GM18868 (cell line): ENCODE measurements at regions not wholly inside any gene's neighbourhood (a gene's known extent, or its start where the extent isn't known, plus 50 kb on each side); places are given as distances from the start of the nearest gene placed in this dataset.
"Not testable (repeated sequence)": the region's sequence is repeated elsewhere in the genome, so short reads cannot be mapped to it uniquely, and the experiment has no call there.

Experiments
- ATAC-seq: cut with Tn5 transposase; IDR thresholded peaks from one replicate; pipeline ENCODE4 v1.9.1; 2021; ENCODE audit warnings: mild to moderate bottlenecking, moderate library complexity; ENCODE audit not compliant: unreplicated experiment

- no peak for ATAC-seq
Observed at GRCh38 chr5:61215996-61216395, 53.7 kb upstream of the SMIM15 start.

DNA sequence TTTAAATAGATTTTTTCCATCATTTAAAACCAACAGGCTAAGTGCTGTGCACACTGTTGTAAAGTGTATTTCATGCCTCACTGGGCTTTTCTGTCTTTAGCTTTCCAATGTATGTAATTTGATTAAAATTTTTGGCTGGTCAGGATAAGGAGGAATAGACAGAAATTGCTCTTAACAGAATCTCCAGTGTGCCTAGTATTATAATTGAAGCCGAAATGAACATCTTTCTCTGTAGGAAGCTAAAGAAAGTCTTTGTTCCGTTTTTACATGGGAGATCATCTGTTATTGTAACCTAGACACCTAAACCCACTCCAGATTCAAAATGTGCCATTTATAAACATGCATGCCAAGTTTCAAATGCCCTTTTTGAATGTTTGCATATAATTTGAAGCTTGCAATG, 54.5 kb upstream of the SMIM15 start:
- ATAC-seq, result no peak

GRCh38 chr5:61217214-61217613, 54.9 kb upstream of the SMIM15 start:
- ATAC-seq, result no peak

DNA sequence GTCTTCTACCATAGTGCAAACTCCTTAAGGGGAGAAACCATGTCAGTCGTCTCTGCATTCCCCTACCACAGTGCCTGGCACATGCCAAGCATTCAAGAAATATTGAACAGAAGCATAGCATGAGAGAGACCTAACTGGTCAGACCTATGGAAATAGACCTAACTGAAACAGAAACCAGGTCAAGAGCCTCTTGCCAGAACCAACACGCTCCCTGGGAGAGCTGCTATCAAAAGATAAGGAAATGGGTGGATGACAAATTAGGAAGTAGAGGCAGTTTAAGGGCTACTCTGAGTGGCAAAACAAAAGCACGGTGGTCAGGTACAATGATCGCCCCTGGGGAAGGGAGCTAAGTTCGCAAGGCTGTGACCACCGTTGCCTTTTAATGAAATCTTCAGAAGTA, 66.0 kb upstream of the SMIM15 start:
- ATAC-seq, result no peak

- ATAC-seq, result peak; percentile 72
Observed at GRCh38 chr5:61228691-61229280, 66.5 kb upstream of the SMIM15 start.

GRCh38 chr5:61229416-61229815, 67.1 kb upstream of the SMIM15 start:
- no peak for ATAC-seq

- no peak for ATAC-seq
Observed at GRCh38 chr5:61230492-61230891, 68.2 kb upstream of the SMIM15 start.

DNA sequence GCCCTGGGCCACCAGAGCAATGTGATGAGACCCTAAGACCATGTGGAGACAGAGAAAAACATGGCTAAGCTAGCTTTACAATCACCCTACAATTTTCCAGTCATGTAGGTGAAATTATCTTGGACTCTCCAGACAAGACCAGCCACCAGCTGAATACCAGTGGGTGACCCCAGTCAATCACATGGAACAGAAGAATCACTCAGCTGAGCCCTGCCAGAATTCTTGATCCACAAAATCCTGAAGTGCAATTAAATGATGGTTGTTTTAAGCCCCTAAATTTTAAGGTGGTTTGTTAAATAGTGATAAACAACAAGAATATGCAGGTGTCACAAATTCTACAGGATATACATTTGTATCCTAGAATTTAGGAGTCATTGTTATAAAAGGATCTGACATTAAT, 69.5 kb upstream of the SMIM15 start:
- no peak for ATAC-seq

- no peak for ATAC-seq
Observed at GRCh38 chr5:61232490-61233050, 70.3 kb upstream of the SMIM15 start.

DNA sequence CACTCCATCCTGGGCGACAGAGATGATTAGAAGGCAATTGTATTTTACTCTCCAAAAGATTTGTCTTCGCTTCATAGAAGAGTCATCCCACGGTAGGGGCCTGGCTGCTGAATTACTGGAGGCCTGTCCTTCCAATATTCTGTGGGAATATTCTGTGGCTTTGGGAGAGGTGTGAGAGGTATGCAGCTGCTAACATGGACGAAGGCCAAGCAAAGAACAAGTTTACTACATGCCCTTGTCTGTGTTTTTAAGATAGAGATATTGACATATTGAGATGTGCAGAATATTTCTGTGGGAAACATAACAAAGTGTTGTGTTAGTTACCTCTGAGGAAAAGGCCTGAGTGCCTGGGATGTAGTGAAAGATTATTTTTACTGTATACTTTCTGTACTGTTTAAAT, 71.8 kb upstream of the SMIM15 start:
- ATAC-seq, result no peak

GRCh38 chr5:61236715-61237114, 74.4 kb upstream of the SMIM15 start:
- not testable (repeated sequence) for ATAC-seq

GRCh38 chr5:61245486-61245885, 83.2 kb upstream of the SMIM15 start:
- ATAC-seq, result no peak

- no peak for ATAC-seq
Observed at GRCh38 chr5:61245936-61246335, 83.7 kb upstream of the SMIM15 start.

DNA sequence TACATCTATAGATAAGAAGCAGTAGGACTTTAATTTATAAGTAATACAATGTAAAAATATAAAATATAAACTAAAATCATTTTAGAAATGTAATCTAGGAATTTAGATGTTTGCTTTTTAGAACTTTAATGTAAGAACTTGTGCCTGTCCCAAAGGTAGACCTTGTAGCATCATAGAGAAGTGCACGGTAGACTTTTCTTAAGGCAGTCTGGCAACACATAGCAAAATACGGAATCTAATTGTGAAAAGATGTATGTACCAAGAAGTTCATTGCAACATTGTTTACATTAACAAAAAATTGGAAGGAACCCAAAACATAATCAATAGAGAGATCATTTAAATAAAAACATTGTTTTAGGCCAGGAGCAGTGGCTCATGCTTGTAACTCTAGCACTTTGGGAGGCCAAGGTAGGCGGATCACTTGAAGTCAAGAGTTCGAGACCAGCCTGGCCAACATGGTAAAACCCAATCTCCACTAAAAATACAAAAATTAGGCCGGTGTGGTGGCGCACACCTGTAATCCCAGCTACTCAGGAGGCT, 84.6 kb upstream of the SMIM15 start:
- no peak for ATAC-seq

- ATAC-seq, result no peak
Observed at GRCh38 chr5:61251874-61252642, 80.0 kb upstream of the ZSWIM6 start.

- no peak for ATAC-seq
Observed at GRCh38 chr5:61252643-61252925, 79.5 kb upstream of the ZSWIM6 start.

GRCh38 chr5:61253547-61253946, 78.5 kb upstream of the ZSWIM6 start:
- ATAC-seq, result no peak

DNA sequence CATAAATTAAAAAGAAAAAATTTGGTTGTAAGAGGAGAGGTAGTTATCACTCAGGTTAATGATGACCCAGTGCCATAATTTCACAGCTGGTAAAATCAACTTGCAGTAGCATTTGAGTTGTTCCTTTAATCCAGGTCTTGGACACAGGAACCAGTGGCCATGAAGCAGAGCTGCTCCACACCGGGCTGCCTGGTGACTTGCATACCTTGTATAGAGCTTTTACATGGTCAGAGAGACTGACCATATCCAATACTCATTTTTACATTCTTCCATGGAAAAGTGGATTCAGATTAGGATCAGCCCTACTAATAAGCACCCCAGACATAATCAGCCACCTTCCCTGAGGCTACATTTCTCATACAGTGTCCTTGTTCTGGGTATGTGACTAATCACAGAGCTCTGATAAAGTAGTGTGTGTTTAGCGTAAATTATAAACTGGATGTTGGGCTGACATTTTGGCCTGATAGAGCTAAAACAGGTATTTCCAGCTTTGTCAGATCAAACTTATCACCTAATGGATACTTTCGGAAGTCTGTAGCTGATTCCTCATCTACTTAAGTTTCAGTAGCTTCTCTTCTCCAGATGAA, 77.0 kb upstream of the ZSWIM6 start:
- no peak for ATAC-seq

DNA sequence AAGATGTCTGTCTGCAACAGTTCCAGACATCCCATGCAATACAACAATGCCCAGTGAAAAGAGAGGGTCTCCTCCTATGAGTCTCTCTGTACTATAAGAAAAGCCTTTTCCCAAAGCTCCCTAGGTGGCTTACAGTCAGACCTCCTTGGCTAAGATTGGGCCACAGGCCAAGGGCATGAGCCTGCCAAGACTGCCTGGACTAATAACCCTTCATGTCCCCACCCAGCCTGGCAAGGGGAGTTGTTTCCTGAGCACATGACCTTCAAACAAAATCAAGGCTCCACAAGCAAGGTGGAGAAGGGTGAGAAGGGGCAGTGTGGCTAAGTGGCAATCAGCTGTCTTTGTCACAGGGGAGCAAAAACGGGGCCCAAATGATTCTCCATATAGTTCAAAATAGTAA, 75.6 kb upstream of the ZSWIM6 start:
- no peak for ATAC-seq

DNA sequence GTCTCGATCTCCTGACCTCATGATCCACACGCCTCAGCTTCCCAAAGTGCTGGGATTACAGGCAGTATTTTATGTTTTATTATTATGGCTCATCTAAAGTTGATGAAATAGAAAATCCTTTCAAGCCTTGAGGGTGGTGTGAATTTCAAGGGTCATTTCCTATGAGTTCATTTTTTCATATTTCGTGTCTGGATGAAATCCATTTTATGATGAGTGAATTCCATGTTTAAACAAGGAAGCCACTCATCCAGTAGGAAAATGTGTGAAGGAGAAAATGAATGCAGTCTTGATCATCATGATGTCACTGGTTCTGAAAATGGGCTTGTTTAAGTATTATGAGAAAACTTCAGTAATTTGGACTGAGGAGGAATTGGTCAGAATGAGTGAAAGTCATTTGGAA, 74.6 kb upstream of the ZSWIM6 start:
- ATAC-seq, result no peak

GRCh38 chr5:61261136-61261535, 70.9 kb upstream of the ZSWIM6 start:
- ATAC-seq, result no peak

DNA sequence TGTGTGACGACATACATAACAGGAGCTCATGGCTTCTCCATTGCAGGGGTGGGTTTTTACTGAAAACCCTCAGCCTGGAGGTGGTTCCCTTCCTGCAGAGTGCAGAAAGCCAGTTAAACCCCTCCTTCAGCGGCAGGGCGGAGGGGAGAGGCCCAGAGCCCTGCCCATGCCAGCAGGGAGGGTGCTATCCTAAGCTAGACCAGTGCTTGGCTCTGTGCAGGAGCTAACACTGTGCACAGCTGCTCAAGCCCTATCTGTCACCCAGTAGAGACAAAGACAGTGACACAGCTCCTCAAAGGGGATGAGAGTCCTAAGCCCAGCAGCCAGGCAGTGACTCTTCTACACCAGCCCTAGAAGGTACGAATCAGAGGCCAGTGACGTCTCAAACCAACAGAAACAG, 70.0 kb upstream of the ZSWIM6 start:
- ATAC-seq, result no peak
